SK-N-SH treated with all-trans-retinoic acid at 6 μM for 48 hours (cell line): ENCODE measurements at regions not wholly inside any gene's neighbourhood (a gene's known extent, or its start where the extent isn't known, plus 50 kb on each side); places are given as distances from the start of the nearest gene placed in this dataset.

Source experiments
- ARNTL ChIP-seq: fragments of 450-650 bp; formaldehyde crosslinking; IDR thresholded peaks from 2 replicates; pipeline ENCODE4 v1.5.0; 2020; ENCODE audit warnings: low read depth, mild to moderate bottlenecking, moderate library complexity, borderline replicate concordance
- CREB5 ChIP-seq: fragments of 250-450 bp; sonication (Bioruptor Pico); IDR thresholded peaks from 2 replicates; pipeline ENCODE4 v1.5.1; 2020; ENCODE audit warnings: low read depth, mild to moderate bottlenecking, moderate library complexity
- POU6F1 ChIP-seq: fragments of 250-450 bp; sonication (Bioruptor Pico); IDR thresholded peaks from 2 replicates; pipeline ENCODE4 v1.8.0; 2021; ENCODE audit warnings: low read depth, mild to moderate bottlenecking, moderate library complexity, borderline replicate concordance
- RARB ChIP-seq: fragments of 250-450 bp; sonication (Bioruptor Pico); IDR thresholded peaks from 2 replicates; pipeline ENCODE4 v1.8.0; 2021; ENCODE audit warnings: mild to moderate bottlenecking, moderate library complexity
- ZNF565 ChIP-seq: fragments of 450-650 bp; formaldehyde crosslinking; conservative IDR thresholded peaks from 2 replicates; pipeline ENCODE4 v1.5.0; 2020; ENCODE audit warnings: low read depth, mild to moderate bottlenecking, moderate library complexity
- ZNF8 ChIP-seq: fragments of 450-650 bp; formaldehyde crosslinking; IDR thresholded peaks from 2 replicates; pipeline ENCODE4 v1.5.0; 2020; ENCODE audit warnings: mild to moderate bottlenecking, moderate library complexity

- no peak for TF ChIP-seq ZNF8 (CRISPR knock-in tag)
- TF ChIP-seq ZNF565: no peak
- TF ChIP-seq POU6F1: no peak
- TF ChIP-seq CREB5 (CRISPR knock-in tag): no peak
- TF ChIP-seq ARNTL (CRISPR knock-in tag): no peak
- no peak for TF ChIP-seq RARB (CRISPR knock-in tag)
Observed at GRCh38 chrX:10709276-10709675, 88.9 kb upstream of the MID1 start.
